ENCODE measurements at regions not wholly inside any gene's neighbourhood (a gene's known extent, or its start where the extent isn't known, plus 50 kb on each side); places are given as distances from the start of the nearest gene placed in this dataset.

- TF ChIP-seq POLR2A (IDR thresholded peaks at IDR 0.05; ENCODE audit: low read depth, low read length), result no peak
- no peak for TF ChIP-seq CTCF (IDR thresholded peaks at IDR 0.05; ENCODE audit: extremely low read depth in 1 of 2, insufficient read depth in 1 of 2, low read depth in 1 of 2, low read length in 2 of 2)
- no peak for TF ChIP-seq POLR2AphosphoS5 (IDR thresholded peaks at IDR 0.05; ENCODE audit: insufficient read depth, low read depth, low read length)
Measured at GRCh38 chr20:57894522-57894921, 184.7 kb upstream of the PMEPA1 start.
